Epithelial cell of proximal tubule (primary cell): ENCODE measurements at regions not wholly inside any gene's neighbourhood (a gene's known extent, or its start where the extent isn't known, plus 50 kb on each side); places are given as distances from the start of the nearest gene placed in this dataset.

ENCODE experiments used
- DNase-seq: peaks from one replicate; pipeline ENCODE4 v3.0.0-alpha.2; 2011; ENCODE audit warnings: low read depth
- H3K4me3 ChIP-seq: 2 replicates; pipeline ENCODE4 v1.5.1; 2011; ENCODE audit warnings: low read depth, mild to moderate bottlenecking, low read length
- CTCF ChIP-seq: conservative IDR thresholded peaks from 2 replicates; pipeline ENCODE4 v1.5.1; 2012; ENCODE audit warnings: low read depth, mild to moderate bottlenecking, low read length

- TF ChIP-seq CTCF: no peak
- no peak overlapping the region for H3K4me3 ChIP-seq
Measured at GRCh38 chr18:10240973-10241372, 213.5 kb upstream of the APCDD1 start.

GRCh38 chr18:10241579-10241978, 212.9 kb upstream of the APCDD1 start:
- no peak for TF ChIP-seq CTCF
- no peak overlapping the region for H3K4me3 ChIP-seq
- DNase-seq: no peak

More at GRCh38 chr18:10240973-10241372, 213.5 kb upstream of the APCDD1 start:
- DNase-seq: no peak

- no peak for TF ChIP-seq CTCF
- H3K4me3 ChIP-seq: no peak overlapping the region
- DNase-seq: no peak
Measured at GRCh38 chr18:10242936-10243680, 211.3 kb upstream of the APCDD1 start.

GRCh38 chr18:10244341-10244740, 210.1 kb upstream of the APCDD1 start:
- H3K4me3 ChIP-seq: no peak overlapping the region
- DNase-seq: no peak
- TF ChIP-seq CTCF: no peak

- H3K4me3 ChIP-seq: no peak overlapping the region
- TF ChIP-seq CTCF: no peak
- DNase-seq: no peak
Measured at GRCh38 chr18:10245031-10245845, 209.2 kb upstream of the APCDD1 start.

GRCh38 chr18:10245846-10246175, 208.6 kb upstream of the APCDD1 start:
- no peak for TF ChIP-seq CTCF
- H3K4me3 ChIP-seq: no peak overlapping the region
- no peak for DNase-seq
